Activated CD4-positive, alpha-beta T cell treated with anti-CD3 and anti-CD28 coated beads for 48 hours (primary cell): ENCODE measurements at regions not wholly inside any gene's neighbourhood (a gene's known extent, or its start where the extent isn't known, plus 50 kb on each side); places are given as distances from the start of the nearest gene placed in this dataset.

ENCODE experiments used
- DNase-seq: peaks from one replicate; pipeline ENCODE4 v3.0.0-alpha.2; 2020

DNA sequence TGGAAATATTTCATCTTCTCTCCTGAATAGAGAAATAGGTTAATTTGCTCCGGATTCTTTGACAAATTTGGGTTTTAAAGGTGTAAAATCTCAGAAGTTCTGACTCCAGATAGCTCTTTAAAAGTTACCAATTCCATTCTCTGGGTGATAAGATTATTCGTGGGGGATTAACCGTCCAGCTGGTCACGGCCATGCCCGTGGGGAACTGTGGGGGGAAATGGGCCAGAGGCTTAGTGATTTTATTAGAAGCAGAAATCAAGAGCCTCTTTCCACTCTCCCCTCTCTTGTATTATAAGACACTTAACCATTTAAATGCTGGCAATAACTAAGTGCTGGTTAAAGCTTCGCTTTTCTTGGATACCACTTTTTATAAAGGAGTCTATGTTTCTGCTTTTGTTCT lies 376.4 kb upstream of the KAZN start:
- DNase-seq: no peak

DNA sequence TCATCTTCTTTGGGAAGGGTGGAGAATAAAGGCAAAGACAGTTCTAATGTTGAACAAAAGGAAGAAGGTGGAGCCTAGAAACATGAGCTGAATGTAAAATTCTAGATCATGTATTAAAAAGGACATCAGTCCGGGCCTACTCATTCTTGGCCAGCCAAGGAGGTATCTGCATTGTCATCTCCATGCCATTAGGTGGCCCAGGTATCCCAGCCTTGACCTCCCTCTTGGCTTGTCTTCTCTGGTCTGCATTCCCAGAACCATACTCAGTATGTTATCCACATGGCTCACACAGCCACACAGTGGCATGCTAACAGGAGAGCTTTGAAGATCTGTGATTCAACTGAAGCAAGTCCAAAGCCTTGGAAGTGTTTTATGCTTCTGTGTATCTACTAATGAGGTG lies 369.8 kb upstream of the KAZN start:
- DNase-seq: no peak

DNA sequence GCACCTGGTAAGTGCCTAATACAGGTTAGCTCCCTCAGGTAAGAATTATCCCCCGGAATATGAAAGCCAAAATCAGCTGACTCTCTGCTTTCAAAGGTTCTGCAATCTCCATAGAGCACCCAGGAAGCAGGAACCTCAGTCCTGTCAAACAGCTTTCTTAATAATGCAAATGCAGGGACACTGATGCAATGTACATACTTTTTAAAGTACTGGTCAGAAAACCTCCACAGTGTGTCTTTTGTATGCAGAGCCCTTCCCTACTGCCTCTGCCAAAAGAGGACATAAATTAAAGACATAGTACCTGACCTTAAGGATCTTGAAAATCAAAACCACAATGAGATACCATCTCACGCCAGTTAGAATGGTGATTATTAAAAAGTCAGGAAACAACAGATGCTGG lies 365.0 kb upstream of the KAZN start:
- DNase-seq: no peak

DNA sequence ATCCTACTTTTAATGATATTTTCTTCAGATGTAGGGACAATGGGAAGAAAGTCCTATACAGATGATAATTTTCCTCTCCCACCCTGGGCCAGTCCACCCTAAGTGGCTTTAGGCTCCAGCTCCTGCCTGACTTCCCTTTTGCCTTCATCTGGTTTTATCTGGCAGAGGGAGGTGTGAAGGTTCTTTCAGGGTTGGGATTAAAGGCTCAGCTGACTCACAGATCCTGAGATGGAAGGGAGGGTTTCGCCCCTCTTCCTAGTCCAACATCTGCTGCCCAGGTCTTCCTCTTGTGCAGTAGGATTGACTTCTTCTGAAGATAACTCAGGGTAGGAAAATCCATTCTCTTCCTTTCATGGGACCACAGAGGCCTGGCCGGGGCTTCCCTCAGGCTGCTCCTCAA lies 362.4 kb upstream of the KAZN start:
- no peak for DNase-seq

DNA sequence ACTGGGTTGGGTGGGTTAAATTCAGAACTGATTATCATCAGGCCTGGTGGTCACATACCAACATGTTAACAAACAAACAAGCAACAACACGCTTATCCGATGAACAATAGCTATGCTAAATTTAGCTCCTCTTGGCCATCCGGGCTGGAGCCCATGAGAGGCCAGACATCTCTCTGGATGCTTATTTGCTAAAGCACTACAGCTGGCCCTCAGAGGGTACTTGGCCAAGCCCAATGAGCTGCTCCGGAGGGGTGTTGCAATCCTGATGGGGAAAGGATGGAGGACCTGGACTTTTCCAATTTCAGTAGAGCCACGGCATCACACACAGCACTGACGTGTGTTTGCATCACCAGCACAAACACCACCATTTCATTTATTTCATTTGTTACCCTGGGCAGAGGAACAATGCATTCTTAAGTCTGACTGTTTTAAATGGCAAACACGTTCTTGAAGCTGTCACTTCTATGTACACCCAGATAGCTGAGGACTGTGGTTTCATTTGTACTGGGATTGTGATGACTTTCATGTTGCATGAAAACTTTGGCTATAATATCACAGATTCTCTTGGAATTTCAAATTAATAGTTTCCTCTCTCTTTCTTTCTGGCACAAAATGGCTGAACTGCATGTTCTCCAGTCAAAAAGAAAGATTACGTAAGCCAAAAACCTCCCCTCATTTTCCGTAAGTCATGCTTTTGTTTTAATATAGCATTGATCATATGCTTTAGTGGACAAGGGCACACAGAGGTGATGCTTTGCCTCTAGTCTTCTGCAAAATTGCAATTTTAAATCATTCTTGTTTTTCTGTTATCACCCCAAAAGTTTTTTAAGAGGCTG lies 359.8 kb upstream of the KAZN start:
- DNase-seq: no peak

DNA sequence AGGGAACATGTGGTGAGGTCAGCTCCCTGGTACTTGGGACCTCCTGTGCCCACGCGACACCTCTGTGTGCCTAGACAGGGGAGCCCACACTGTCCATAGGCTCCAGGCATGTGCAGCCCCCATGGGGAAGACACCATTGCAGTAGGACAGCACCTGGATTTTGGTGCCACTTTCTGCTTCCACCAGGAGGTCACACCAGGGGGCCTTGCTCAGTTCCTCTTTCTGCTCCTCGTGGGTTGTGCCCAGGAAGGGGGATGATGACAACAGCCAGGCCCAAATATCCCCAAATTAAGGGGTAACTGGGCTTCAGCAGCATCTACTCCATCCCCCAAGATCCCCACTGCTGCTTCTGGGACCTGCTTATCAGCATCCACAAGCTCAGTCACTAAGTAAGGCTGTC lies 358.2 kb upstream of the KAZN start:
- no peak for DNase-seq

DNA sequence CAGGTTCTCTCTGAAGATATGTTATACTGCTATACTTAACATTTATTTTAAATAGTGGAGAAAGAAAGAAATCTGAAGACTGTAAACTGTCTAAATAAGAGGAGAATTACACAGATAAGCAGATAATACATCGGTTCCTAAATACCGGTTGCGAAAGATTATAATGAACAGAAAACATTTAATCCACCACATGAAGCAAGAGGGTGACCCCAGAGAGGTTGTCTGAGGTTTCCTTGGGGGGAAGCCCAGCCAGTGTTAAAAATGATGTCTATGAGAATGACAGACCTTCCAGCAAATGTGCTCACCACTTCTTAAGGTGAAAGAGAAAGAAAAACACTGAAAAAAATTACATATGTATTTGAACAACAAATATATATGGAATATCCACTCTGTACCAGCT lies 356.4 kb upstream of the KAZN start:
- DNase-seq: no peak

DNA sequence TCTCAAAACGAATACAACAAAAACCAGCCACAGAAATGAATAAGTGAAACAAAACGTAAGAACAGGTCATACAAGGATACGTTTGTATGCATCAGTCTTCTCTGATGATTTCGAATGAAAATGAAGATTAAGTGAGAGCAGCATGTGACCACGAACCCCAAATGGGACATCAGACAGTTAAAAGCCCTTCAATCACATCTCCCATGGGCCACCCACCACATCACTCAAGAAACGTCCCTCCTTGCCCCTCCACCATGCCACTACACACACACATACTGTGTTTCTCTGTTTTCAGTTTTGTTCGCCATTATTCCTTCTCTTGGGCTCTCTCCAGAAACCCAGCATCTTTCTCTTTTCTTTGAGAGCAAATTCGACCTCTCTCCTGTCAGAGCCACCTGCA lies 355.6 kb upstream of the KAZN start:
- DNase-seq: no peak

DNA sequence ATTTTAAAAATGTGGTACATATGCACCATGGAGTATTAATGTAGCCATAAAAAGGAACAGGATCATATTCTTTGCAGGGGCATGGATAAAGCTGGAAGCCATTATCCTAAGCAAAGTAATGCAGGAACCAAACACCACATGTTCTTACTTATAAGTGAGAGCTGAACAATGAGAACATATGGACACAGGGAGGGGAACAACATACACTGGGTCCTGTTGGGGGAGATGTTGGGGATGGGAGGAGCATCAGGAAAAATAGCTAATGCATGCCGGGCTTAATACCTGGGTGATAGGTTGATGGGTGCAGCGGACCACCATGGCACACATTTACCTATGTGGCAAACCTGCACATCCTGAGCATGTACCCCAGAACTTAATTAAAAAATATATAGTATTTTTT lies 352.5 kb upstream of the KAZN start:
- DNase-seq: no peak

DNA sequence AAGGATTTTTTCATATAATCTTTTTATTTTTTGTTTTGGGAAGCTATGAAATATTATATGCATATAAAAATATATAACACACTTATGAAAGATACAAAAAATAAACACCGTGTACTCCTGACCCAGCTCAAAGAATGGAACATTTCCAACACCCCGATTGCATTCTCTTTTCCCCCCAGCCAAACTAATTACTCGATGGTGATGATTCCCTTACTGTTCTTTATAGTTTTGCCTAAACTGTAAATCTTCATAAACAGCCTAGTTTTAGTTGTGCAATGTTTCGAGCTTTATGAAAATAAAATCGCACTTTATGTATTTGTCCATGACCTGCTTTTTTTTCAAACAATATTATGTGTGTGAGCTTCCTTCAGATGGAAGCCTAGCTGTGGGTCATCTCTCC lies 352.0 kb upstream of the KAZN start:
- DNase-seq: no peak

DNA sequence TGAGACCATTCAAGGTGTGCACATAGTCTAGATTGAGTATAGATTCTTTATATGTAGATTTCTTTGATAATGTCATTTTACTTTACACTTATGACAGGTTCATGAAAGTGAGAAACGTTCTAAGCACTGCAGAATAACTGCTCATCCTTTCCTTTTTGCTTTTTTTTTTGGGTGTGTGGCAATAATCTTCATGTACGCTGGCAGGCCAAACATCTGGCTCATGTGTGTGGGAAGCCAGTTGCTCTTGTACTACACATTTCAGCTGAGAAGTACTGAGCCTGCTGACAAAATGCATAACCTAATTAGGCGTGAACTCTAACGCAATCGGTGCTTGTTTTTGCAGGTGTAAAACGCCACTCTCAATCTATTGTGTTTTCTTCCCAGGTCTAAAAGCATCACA lies 350.8 kb upstream of the KAZN start:
- no peak for DNase-seq

DNA sequence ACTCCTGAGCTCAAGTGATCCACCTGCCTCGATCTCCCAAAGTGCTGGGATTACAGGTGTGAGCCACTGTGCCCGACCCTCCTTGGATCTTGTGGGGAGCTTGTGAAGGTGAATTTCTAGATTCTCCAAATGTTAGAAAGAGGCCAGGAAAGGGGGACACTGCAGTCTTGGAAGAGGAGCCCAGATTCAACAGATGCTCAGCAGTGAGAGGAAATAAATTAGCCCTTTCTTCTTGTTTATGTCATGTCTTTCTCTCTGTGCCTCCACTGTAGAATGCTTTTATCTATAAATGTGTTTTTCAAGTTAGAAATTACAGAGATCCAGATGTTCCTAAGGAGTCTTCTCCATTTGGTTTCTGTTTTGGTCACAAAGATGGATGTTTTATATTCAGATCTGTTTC lies 346.6 kb upstream of the KAZN start:
- DNase-seq: no peak

DNA sequence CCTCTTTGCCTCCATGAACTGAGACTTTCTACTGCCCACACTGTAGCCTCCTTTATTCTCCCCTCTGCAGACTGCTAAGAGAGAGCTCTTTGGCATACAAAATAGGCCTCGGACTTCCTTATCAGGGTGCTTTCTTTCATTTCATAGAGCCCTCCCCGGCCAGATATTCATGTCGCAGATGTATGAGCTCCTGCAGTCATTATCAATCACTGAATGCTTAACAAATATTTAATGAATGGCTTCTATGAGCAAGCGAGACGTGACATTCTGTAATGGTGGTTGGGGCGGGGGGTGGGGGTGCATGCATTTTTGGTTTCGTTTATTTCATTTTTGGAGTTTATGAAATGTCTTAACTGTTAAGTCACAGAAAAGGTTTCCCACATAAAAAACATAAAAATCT lies 344.8 kb upstream of the KAZN start:
- DNase-seq: no peak

DNA sequence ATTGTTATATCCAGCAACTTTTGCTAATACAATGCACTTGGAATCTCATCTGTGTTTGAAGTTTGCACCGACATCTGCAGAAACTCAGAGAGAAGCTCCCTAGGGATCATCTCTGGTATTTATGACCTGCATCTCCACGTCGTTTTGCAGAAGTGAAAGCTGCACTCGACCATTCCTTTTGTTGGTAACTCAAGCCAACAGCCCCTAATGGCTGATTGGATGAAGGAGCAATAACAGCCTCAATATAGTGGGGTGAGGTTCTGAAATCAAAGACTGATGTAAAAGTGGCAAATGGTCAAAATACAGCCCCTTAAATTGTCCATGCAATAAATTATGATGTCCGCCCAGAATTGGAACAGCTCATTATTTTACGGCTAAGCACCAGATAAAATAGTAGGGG lies 344.2 kb upstream of the KAZN start:
- DNase-seq: no peak

DNA sequence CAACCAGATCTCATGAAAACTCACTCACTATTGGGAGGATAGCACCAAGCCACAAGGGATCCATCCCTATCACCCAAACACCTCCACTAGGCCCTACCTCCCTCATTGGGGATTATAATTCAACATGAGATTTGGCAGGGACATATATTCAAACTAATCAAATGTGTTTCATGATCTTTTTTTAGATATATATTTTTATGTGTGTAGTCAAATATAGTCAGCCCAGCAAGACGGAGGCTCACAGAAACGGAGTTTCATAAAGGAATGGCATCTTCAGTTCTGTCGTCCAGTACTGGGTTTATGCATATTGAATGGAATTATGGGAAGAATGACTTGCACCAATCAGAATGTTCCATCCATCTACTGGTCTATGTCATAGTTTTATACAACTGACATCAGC lies 343.3 kb upstream of the KAZN start:
- no peak for DNase-seq

DNA sequence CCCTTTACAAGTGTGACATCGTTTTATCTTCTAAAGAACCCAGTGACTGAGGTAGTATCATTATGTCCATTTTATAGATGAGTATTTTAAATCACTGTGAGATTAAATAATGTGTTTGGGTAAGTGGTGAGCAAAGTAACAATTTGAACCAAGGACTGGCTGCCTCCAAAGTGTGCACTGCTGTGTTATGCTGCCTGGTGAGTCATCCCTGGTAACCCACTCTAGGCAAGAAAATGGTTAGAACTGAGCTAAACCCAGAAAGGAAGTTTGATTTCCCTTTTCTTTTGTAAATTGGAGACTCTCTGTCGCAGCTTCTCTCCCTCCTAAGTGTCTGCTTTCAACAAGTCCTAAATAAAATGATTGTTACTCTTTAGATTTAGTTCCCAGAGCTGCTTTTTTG lies 342.8 kb upstream of the KAZN start:
- no peak for DNase-seq

DNA sequence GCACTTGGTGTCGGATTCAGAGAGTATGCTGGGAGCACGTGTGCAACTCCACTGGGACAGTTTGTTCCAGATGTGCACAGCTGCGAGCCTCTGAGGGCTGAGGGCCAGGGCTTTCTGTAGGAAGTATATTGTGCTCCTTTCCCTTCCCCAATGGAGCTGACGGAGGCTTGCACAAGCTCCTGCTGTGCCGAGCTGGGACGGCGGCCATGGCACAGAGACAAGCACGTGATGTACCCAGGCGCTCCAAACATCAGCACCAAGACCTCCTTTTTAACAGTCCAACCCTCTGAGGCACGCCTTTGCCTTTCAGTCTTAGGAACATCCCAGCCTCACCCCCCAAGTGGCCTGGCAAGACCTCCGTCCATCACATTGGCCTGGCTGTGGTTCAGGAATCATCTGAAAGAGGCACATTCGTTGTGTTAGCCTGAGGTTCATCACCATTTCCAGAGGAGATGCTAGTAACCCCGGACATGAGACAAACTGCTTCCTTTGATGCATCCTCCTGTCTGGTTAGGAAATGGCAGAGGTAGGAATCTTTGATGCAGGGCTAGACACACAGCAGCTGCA lies 339.2 kb upstream of the KAZN start:
- no peak for DNase-seq

DNA sequence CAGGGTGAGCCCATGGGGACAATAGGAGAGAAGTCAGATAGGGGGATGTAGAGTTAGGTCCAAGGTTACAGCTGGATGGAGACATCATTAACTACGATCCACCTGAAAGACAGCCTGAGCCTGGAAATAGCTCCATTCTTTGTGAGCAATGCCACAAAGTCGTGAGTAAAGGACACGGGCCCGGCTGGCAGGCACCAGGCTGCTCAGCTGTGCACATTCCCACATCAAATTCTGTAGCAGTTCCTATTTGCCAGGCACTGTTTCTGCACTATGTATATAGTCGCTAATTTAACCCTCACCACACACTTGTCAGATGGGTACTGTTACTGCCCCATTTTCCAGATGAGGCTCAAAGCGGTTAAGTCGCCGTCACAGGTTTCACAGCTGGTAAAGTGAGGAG lies 338.0 kb upstream of the KAZN start:
- DNase-seq: no peak

DNA sequence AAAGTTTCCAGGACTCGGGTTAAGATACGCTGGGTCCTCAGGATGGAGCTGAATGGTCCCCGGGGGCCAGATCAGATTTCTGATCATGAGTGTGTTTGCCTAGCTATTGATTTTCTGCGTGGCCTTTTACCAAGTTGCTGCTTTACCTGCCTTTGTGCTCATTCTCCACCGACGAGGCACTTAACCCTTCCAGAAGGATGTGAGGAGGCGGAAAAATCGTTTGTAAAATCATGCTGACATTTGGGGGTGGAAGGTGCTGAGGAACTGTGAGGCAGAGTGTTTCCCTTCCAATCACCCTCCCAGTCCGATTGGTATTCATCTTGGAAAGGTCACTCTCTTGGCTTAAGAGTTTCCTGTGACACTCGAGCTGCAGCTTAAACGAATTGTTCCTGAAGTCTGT lies 337.1 kb upstream of the KAZN start:
- DNase-seq: no peak

DNA sequence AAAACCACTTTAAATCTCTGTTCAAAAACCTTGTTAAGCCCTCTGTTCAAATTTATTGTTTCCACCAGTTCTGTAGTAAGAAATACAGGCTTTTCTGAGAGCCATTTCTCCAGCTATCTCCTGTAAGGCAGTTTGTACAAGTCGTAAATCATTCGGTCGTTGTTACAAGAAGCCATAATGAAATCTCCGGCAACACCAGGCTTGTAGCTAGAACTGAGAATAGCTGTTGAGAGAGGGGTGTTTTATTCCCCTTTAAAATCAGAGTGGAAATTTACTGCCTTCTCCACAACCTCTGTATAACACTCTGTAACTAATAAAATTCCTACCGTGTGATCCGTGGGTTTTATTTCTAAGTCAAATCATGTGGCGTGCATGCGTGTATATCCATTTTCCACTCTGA lies 335.8 kb upstream of the KAZN start:
- DNase-seq: no peak

DNA sequence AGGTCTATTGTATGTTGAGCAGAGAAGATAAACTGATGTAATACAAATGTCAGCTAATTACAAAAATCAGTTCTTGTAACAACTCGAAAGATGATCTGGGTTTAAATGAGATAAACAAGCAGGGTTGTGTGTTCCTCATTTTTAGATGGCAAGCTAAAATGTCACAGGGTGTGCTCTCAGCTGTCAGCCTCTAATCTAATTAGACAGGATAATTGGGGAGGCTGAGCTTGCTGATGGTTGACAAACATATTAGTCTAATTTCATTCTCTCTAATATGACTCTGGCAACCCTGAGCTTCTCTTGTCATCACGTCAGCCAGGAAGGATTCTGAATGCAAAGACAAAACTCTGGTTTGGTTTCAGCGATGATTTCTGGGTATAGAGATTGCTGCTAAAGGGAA lies 335.3 kb upstream of the KAZN start:
- no peak for DNase-seq

DNA sequence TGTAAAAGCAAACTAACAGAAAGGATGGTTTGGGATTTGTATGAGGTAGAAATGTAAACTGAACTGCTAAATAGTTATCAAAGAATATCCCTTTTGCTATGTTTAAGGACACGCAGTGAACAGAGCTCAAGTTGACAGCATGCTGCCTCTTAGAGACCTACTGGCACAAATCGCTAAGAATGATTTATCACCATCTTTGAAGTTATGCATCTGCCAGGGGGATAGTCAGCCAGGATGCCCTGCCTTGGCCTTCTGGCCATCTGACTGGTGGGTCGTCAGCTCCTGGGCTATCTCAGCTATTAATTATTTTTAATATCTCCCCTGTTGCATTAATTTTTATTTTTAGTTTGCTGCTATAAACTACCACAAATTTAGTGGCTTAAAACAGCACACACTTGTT lies 334.8 kb upstream of the KAZN start:
- no peak for DNase-seq

DNA sequence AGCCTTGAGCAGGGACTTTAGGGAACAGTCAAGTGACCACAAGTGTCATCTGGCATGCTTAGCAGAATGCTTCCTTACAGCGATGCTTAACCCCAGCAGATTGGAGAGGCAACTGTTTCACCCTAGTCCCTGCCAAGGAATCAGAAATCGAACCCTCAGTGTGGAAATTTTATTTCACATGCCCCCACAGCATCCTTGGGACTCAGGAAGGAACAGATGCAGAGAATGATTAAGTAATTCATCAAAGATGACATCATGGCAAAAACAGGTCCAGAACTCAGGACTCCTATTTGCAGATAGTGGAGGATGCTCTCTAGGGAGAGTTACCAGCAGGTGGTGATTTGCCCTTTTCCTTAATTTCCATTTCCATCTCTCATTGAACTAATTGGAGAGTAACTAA lies 333.0 kb upstream of the KAZN start:
- DNase-seq: no peak

DNA sequence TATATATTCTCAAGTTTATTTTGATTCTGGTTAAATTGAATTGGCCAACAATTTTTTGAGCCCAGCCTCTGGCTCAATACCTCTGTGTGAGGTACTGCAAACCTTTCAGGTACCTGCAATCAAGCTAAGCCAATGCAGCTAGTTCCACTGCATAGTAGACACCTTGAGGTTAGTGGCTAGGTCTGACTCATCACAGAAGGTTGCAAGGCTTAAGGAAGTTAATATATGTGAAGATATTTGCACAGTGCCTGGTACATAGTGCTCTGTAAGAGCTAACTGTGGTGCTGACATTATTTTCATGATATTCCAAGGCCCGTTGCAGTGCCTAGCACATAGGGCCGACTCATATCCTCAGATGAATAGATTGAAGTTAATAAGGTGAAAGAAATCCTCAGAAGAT lies 330.5 kb upstream of the KAZN start:
- no peak for DNase-seq

DNA sequence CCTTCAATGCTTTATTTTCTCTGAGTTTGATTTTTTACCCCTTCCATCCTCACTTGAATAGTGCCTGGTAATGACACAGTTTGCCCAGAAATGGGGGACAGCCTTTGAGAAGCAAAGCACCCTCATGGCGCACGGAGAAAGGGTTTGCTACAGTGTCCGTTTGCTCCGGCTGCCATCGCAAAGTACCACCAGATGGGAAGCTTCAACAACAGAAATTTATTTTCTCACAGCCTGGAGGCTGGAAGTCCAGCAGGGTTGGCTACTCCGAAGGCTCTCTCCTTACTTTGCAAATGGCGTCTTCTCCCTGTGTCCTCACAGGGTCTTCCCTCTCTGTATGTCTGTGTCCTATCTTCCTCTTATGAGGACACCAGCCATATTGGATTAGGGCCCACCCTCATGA lies 327.7 kb upstream of the KAZN start:
- DNase-seq: no peak
